Esophagus muscularis mucosa (tissue), 4 donors: ENCODE measurements at regions not wholly inside any gene's neighbourhood (a gene's known extent, or its start where the extent isn't known, plus 50 kb on each side); places are given as distances from the start of the nearest gene placed in this dataset.

Source experiments
- DNase-seq: peaks from one replicate; pipeline ENCODE4 v3.0.0-alpha.2; 2017; ENCODE audit errors: extremely low spot score
- H3K27ac ChIP-seq, 4 donors: fragments of 200-600 bp; sonication (generic); replicated peaks in 1 of 4; 1 replicate in 3 of 4; 2 replicates in 1 of 4; pipeline ENCODE4 v1.5.1; 2016 to 2019; ENCODE audit warnings: mild to moderate bottlenecking in 1 of 4
- H3K27me3 ChIP-seq, 4 donors: fragments of 200-600 bp; sonication (generic); one replicate each; pipeline versions ENCODE4 v1.5.1 to v1.6.0; 2016 to 2019
- H3K36me3 ChIP-seq, 4 donors: fragments of 200-600 bp; sonication (generic); one replicate each; pipeline ENCODE4 v1.5.1; 2016 to 2019
- H3K4me1 ChIP-seq, 4 donors: fragments of 200-600 bp; sonication (generic); one replicate each; pipeline ENCODE4 v1.5.1; 2016 to 2019
- H3K4me3 ChIP-seq, 4 donors: fragments of 200-600 bp; sonication (generic); 1 replicate in 2 of 4; 2 replicates in 2 of 4; pipeline ENCODE4 v1.5.1; 2016 to 2019; ENCODE audit warnings: mild to moderate bottlenecking in 4 of 4, moderate library complexity in 1 of 4
- H3K9me3 ChIP-seq, 4 donors: fragments of 200-600 bp; sonication (generic); 1 replicate in 3 of 4; 2 replicates in 1 of 4; pipeline ENCODE4 v1.5.1; 2016 to 2019
- CTCF ChIP-seq, 3 experiments: fragments of 200-600 bp in 2 of 3; fragments of 450-650 bp in 1 of 3; sonication (generic) in 2 of 3; IDR thresholded peaks; one replicate each; pipeline ENCODE4 v1.5.1; 2017 to 2019; ENCODE audit warnings: antibody characterized with exemption in 3 of 3, mild to moderate bottlenecking in 2 of 3, moderate library complexity in 1 of 3
- EP300 ChIP-seq: sonication (generic); formaldehyde crosslinking; IDR thresholded peaks from one replicate; pipeline ENCODE4 v1.6.1; 2017; ENCODE audit warnings: antibody characterized with exemption
- POLR2A ChIP-seq: fragments of 450-650 bp; IDR thresholded peaks from one replicate; pipeline ENCODE4 v1.6.1; 2017; ENCODE audit warnings: antibody characterized with exemption, moderate library complexity, mild to moderate bottlenecking, low read depth
- POLR2AphosphoS5 ChIP-seq, 2 donors: sonication (generic); formaldehyde crosslinking; IDR thresholded peaks; one replicate each; pipeline ENCODE4 v1.6.1; 2017; ENCODE audit warnings: antibody characterized with exemption in 2 of 2
- WGBS: methylation state at CpG from one replicate; pipeline ENCODE4 v1.1.5; 2018; 5-methylcytosine and 5-hydroxymethylcytosine counted together
- intact Hi-C: fragments of 100-400 bp; cut with DNase I; formaldehyde crosslinking; loops from one replicate; pipeline ENCODE4 v1.15.1; 2023

GRCh38 chr15:39252134-39252470, 328.8 kb upstream of the THBS1 start:
- H3K27me3 ChIP-seq = no peaks in the 10 kb centered on the region
- H3K27ac ChIP-seq = no peak overlapping the region
- H3K9me3 ChIP-seq = no peaks in the 10 kb centered on the region
- no peaks in the 10 kb centered on the region for H3K36me3 ChIP-seq
- WGBS = 76% methylated on average over 4 of the region's 4 CpGs
- DNase-seq = no peak
- H3K4me3 ChIP-seq = no peak overlapping the region
- TF ChIP-seq CTCF (IDR thresholded peaks at IDR 0.05) (no peak), POLR2AphosphoS5 (IDR thresholded peaks at IDR 0.05) (no peak)
- intact Hi-C loops = no loop called here
- H3K4me1 ChIP-seq = peaks cover 0 to 18% (median 4%) of the 10 kb centered on the region in 4 donors

GRCh38 chr15:39253552-39253951, 327.3 kb upstream of the THBS1 start:
- 95% methylated on average over 1 of the region's 1 CpG for WGBS
- intact Hi-C loops = no loop called here

GRCh38 chr15:39254181-39254580, 326.7 kb upstream of the THBS1 start:
- peaks cover 0 to 7% (median 0%) of the 10 kb centered on the region in 4 donors for H3K4me1 ChIP-seq
- H3K4me3 ChIP-seq = no peak overlapping the region
- no peaks in the 10 kb centered on the region for H3K9me3 ChIP-seq
- TF ChIP-seq EP300 (no peak), POLR2A (no peak), POLR2AphosphoS5 (IDR thresholded peaks at IDR 0.05) (no peak), CTCF (IDR thresholded peaks at IDR 0.05) (no peak)
- H3K27ac ChIP-seq = no peak overlapping the region
- WGBS = 97% methylated on average over 4 of the region's 4 CpGs
- no peaks in the 10 kb centered on the region for H3K36me3 ChIP-seq
- intact Hi-C loops = no loop called here
- no peaks in the 10 kb centered on the region for H3K27me3 ChIP-seq
- DNase-seq = no peak

More at GRCh38 chr15:39253552-39253951, 327.3 kb upstream of the THBS1 start:
- Histone ChIP-seq H3K36me3 (no peaks in the 10 kb centered on the region), H3K9me3 (no peaks in the 10 kb centered on the region), H3K27me3 (no peaks in the 10 kb centered on the region), H3K4me3 (no peak overlapping the region), H3K4me1 (peaks cover 0 to 7% (median under 1%) of the 10 kb centered on the region in 4 donors), H3K27ac (no peak overlapping the region)
- DNase-seq = no peak
- TF ChIP-seq CTCF (IDR thresholded peaks at IDR 0.05) = no peak
- TF ChIP-seq EP300 = no peak
- TF ChIP-seq POLR2A = no peak
- TF ChIP-seq POLR2AphosphoS5 (IDR thresholded peaks at IDR 0.05) = no peak

GRCh38 chr15:39255760-39256159, 325.1 kb upstream of the THBS1 start:
- Histone ChIP-seq H3K27ac (no peak overlapping the region), H3K36me3 (no peaks in the 10 kb centered on the region), H3K9me3 (no peaks in the 10 kb centered on the region), H3K27me3 (no peaks in the 10 kb centered on the region), H3K4me1 (peaks cover 0 to 7% (median 0%) of the 10 kb centered on the region in 4 donors), H3K4me3 (no peak overlapping the region)
- TF ChIP-seq EP300 (no peak), POLR2A (no peak), CTCF (IDR thresholded peaks at IDR 0.05) (no peak), POLR2AphosphoS5 (IDR thresholded peaks at IDR 0.05) (no peak)
- no peak for DNase-seq
- 95% methylated on average over 7 of the region's 7 CpGs for WGBS
- intact Hi-C loops = no loop called here

GRCh38 chr15:39260391-39260790, 320.5 kb upstream of the THBS1 start:
- no peaks in the 10 kb centered on the region for H3K36me3 ChIP-seq
- TF ChIP-seq CTCF (IDR thresholded peaks at IDR 0.05) (no peak), POLR2A (no peak), EP300 (no peak), POLR2AphosphoS5 (IDR thresholded peaks at IDR 0.05) (no peak)
- intact Hi-C loops = no loop called here
- no peaks in the 10 kb centered on the region for H3K9me3 ChIP-seq
- WGBS = 100% methylated on average over 1 of the region's 1 CpG
- no peaks in the 10 kb centered on the region for H3K27me3 ChIP-seq
- no peak overlapping the region for H3K4me3 ChIP-seq
- H3K4me1 ChIP-seq = no peaks in the 10 kb centered on the region
- H3K27ac ChIP-seq = no peak overlapping the region
- DNase-seq = no peak
